H1 (cell line): ENCODE measurements at regions not wholly inside any gene's neighbourhood (a gene's known extent, or its start where the extent isn't known, plus 50 kb on each side); places are given as distances from the start of the nearest gene placed in this dataset.

Experiments used
- CTCF ChIA-PET: fragments of 300-600 bp; sonication (Branson Sonifier 250); formaldehyde crosslinking; loops from one replicate; lab custom pipeline; 2021; ENCODE audit not compliant: partially characterized antibody; lab: Charles Lee
- POLR2A ChIA-PET: fragments of 300-600 bp; sonication (Branson Sonifier 250); formaldehyde crosslinking; loops from one replicate; lab custom pipeline; 2021; ENCODE audit warnings: inconsistent platforms; ENCODE audit not compliant: partially characterized antibody; lab: Charles Lee
- DNase-seq, 2 experiments: peaks; one replicate each; pipeline versions ENCODE4 v3.0.0 to v3.0.0-alpha.2; 2010 to 2022; ENCODE audit warnings: low spot score in 2 of 2, low read depth in 1 of 2, mixed read lengths in 1 of 2
- FAIRE-seq: peaks from 2 replicates; lab custom pipeline; 2011; peaks lifted over from hg19 to GRCh38; lab: Jason Lieb, UNC
- H2AFZ ChIP-seq: 2 replicates; pipeline ENCODE4 v1.8.1; 2012; ENCODE audit warnings: low read length, inconsistent platforms
- H2AK5ac ChIP-seq: 2 replicates; pipeline ENCODE4 v1.6.1; 2013; ENCODE audit warnings: low read depth, low read length
- H2BK120ac ChIP-seq: replicated peaks from 2 replicates; pipeline ENCODE3; 2013; ENCODE audit warnings: low read depth, low read length, inconsistent platforms
- H2BK12ac ChIP-seq: 2 replicates; pipeline ENCODE4 v1.6.1; 2013; ENCODE audit warnings: low read depth, low read length
- H2BK15ac ChIP-seq: 2 replicates; pipeline ENCODE4 v1.6.1; 2013; ENCODE audit warnings: low read length
- H2BK20ac ChIP-seq: 2 replicates; pipeline ENCODE4 v1.6.1; 2013; ENCODE audit warnings: low read length
- H2BK5ac ChIP-seq: 2 replicates; pipeline ENCODE4 v1.6.1; 2013; ENCODE audit warnings: low read depth, low read length
- H3K14ac ChIP-seq: 2 replicates; pipeline ENCODE4 v1.6.1; 2013; ENCODE audit warnings: inconsistent platforms; ENCODE audit not compliant: insufficient read length
- H3K18ac ChIP-seq: 2 replicates; pipeline ENCODE4 v1.6.1; 2013; ENCODE audit warnings: low read length; ENCODE audit errors: extremely low read depth
- H3K23ac ChIP-seq: 2 replicates; pipeline ENCODE4 v1.6.1; 2013; ENCODE audit warnings: inconsistent platforms; ENCODE audit not compliant: insufficient read length
- H3K23me2 ChIP-seq: 2 replicates; pipeline ENCODE4 v1.6.1; 2013; ENCODE audit warnings: low read depth, low read length
- H3K27ac ChIP-seq: 2 replicates; pipeline ENCODE4 v1.6.1; 2011; ENCODE audit warnings: low read depth, low read length, inconsistent platforms
- H3K27me3 ChIP-seq, 4 experiments: replicated peaks in 1 of 4; 1 replicate in 1 of 4; 2 replicates in 3 of 4; pipeline versions ENCODE4 v1.6.1 to v1.8.1; 2011 to 2013; ENCODE audit warnings: low read length in 3 of 4, mild to moderate bottlenecking in 3 of 4, inconsistent platforms in 2 of 4, mixed read lengths in 2 of 4, moderate library complexity in 1 of 4; ENCODE audit not compliant: control insufficient read depth in 3 of 4, insufficient read depth in 3 of 4; ENCODE audit errors: extremely low read depth in 1 of 4
- H3K36me3 ChIP-seq, 4 experiments: 2 replicates each; pipeline versions ENCODE4 v1.6.1 to v1.8.1; 2011 to 2013; ENCODE audit warnings: mild to moderate bottlenecking in 4 of 4, low read length in 3 of 4, moderate library complexity in 2 of 4, control low read depth in 1 of 4, inconsistent platforms in 1 of 4; ENCODE audit not compliant: insufficient read depth in 4 of 4, control insufficient read depth in 2 of 4
- H3K4ac ChIP-seq: replicated peaks from 2 replicates; pipeline ENCODE3; 2013; ENCODE audit warnings: low read length, low read depth, mixed read lengths, inconsistent platforms; ENCODE audit not compliant: insufficient read length
- H3K4me1 ChIP-seq, 4 experiments: replicated peaks in 1 of 4; 1 replicate in 1 of 4; 2 replicates in 3 of 4; pipeline versions ENCODE4 v1.6.1 to v1.8.1; 2011 to 2013; ENCODE audit warnings: low read length in 3 of 4, inconsistent platforms in 2 of 4, mixed read lengths in 1 of 4; ENCODE audit not compliant: insufficient read depth in 4 of 4, control insufficient read depth in 3 of 4
- H3K4me2 ChIP-seq, 2 experiments: 2 replicates each; pipeline versions ENCODE4 v1.6.1 to v1.8.1; 2011 to 2013; ENCODE audit warnings: low read depth in 2 of 2, low read length in 2 of 2, control low read depth in 1 of 2, inconsistent platforms in 1 of 2, mild to moderate bottlenecking in 1 of 2; ENCODE audit not compliant: insufficient read depth in 1 of 2
- H3K4me3 ChIP-seq, 4 experiments: fragments of 200-600, 300-600 bp in 1 of 4; sonication (generic), shearing (Covaris generic), sonication (Bioruptor Twin) in 1 of 4; 2 replicates each; pipeline versions ENCODE4 v1.5.1 to v1.8.1; 2011 to 2016; ENCODE audit warnings: low read length in 4 of 4, low read depth in 3 of 4, control low read depth in 2 of 4, inconsistent platforms in 2 of 4, mild to moderate bottlenecking in 2 of 4, mixed read lengths in 1 of 4, moderate library complexity in 1 of 4; ENCODE audit not compliant: insufficient read depth in 2 of 4; ENCODE audit errors: extremely low read depth in 1 of 4
- H3K56ac ChIP-seq: replicated peaks from 2 replicates; pipeline ENCODE3; 2013; ENCODE audit warnings: low read depth, mild to moderate bottlenecking, mixed read lengths, low read length, inconsistent platforms; ENCODE audit not compliant: insufficient read length
- H3K79me1 ChIP-seq: 2 replicates; pipeline ENCODE4 v1.6.1; 2013; ENCODE audit warnings: low read depth, low read length, control low read depth
- H3K79me2 ChIP-seq, 2 experiments: 2 replicates each; pipeline versions ENCODE4 v1.6.1 to v1.8.1; 2012 to 2013; ENCODE audit warnings: low read length in 2 of 2, mild to moderate bottlenecking in 2 of 2, inconsistent platforms in 1 of 2; ENCODE audit not compliant: insufficient read depth in 2 of 2, control insufficient read depth in 1 of 2
- H3K9ac ChIP-seq, 4 experiments: replicated peaks in 1 of 4; 1 replicate in 1 of 4; 2 replicates in 3 of 4; pipeline versions ENCODE4 v1.6.1 to v1.8.1; 2011 to 2013; ENCODE audit warnings: low read depth in 3 of 4, low read length in 3 of 4, control low read depth in 2 of 4, mild to moderate bottlenecking in 2 of 4, moderate library complexity in 2 of 4, inconsistent platforms in 1 of 4; ENCODE audit errors: extremely low read depth in 1 of 4
- H3K9me3 ChIP-seq, 2 experiments: 2 replicates each; pipeline versions ENCODE4 v1.6.1 to v1.8.1; 2012 to 2013; ENCODE audit warnings: mild to moderate bottlenecking in 2 of 2, moderate library complexity in 2 of 2, control low read depth in 1 of 2, inconsistent platforms in 1 of 2, low read depth in 1 of 2, low read length in 1 of 2, mixed read lengths in 1 of 2; ENCODE audit not compliant: insufficient read depth in 2 of 2
- H4K20me1 ChIP-seq, 2 experiments: replicated peaks in 1 of 2; 2 replicates each; pipeline versions ENCODE3 to v1.8.1; 2011 to 2013; ENCODE audit warnings: inconsistent platforms in 2 of 2, low read length in 2 of 2, mild to moderate bottlenecking in 1 of 2; ENCODE audit not compliant: insufficient read depth in 2 of 2, control insufficient read depth in 1 of 2
- H4K5ac ChIP-seq: 2 replicates; pipeline ENCODE4 v1.6.1; 2013; ENCODE audit warnings: low read length, low read depth, mixed read lengths, inconsistent platforms; ENCODE audit not compliant: insufficient read length
- H4K8ac ChIP-seq: 2 replicates; pipeline ENCODE4 v1.8.0; 2013; ENCODE audit warnings: mild to moderate bottlenecking, moderate library complexity, low read length, inconsistent platforms; ENCODE audit not compliant: insufficient read depth; ENCODE audit errors: extremely low read depth
- H4K91ac ChIP-seq: replicated peaks from 2 replicates; pipeline ENCODE3; 2013; ENCODE audit warnings: low read length, mixed read lengths, inconsistent platforms; ENCODE audit not compliant: insufficient read length
- CBX5 ChIP-seq: fragments of 300-800, 300-1000 bp; sonication (generic); IDR thresholded peaks from 2 replicates; pipeline ENCODE4 v1.7.1; 2016; ENCODE audit warnings: antibody characterized with exemption, low read length, low read depth
- CBX8 ChIP-seq: fragments of 300-800, 300-1000 bp; sonication (generic); IDR thresholded peaks from 2 replicates; pipeline ENCODE4 v1.7.1; 2016; ENCODE audit warnings: low read depth, low read length, borderline replicate concordance
- CHD2 ChIP-seq: IDR thresholded peaks from 2 replicates; pipeline ENCODE4 v1.6.1; 2012; ENCODE audit warnings: low read length, improper control_type of control experiment
- CTBP2 ChIP-seq: IDR thresholded peaks from 2 replicates; pipeline ENCODE4 v1.7.0; 2011; ENCODE audit warnings: borderline replicate concordance, mild to moderate bottlenecking, moderate library complexity, mixed read lengths, low read length; ENCODE audit not compliant: insufficient read depth, insufficient read length
- CTCF ChIP-seq, 3 experiments: IDR thresholded peaks; 1 replicate in 2 of 3; 2 replicates in 1 of 3; pipeline versions ENCODE4 v1.5.1 to v1.6.1; 2011; ENCODE audit warnings: low read length in 3 of 3, mild to moderate bottlenecking in 3 of 3, inconsistent platforms in 2 of 3, low read depth in 1 of 3, moderate library complexity in 1 of 3; ENCODE audit not compliant: insufficient read depth in 1 of 3; ENCODE audit errors: control extremely low read depth in 1 of 3
- EZH2 ChIP-seq: fragments of 200-600 bp; sonication (generic); IDR thresholded peaks from 2 replicates; pipeline ENCODE4 v1.7.1; 2012; ENCODE audit warnings: low read depth, mild to moderate bottlenecking, moderate library complexity, low read length, inconsistent platforms; ENCODE audit not compliant: severe bottlenecking
- GTF2F1 ChIP-seq: IDR thresholded peaks from 2 replicates; pipeline ENCODE4 v1.6.1; 2012; ENCODE audit warnings: low read depth, low read length, improper control_type of control experiment, borderline replicate concordance
- KDM1A ChIP-seq: fragments of 200-600, 300-600 bp; sonication (generic); IDR thresholded peaks from 2 replicates; pipeline ENCODE4 v1.7.1; 2016; ENCODE audit warnings: mild to moderate bottlenecking, low read length, borderline replicate concordance
- NANOG ChIP-seq: IDR thresholded peaks from 2 replicates; pipeline ENCODE4 v1.6.1; 2011; ENCODE audit warnings: low read length, low read depth, mild to moderate bottlenecking, inconsistent platforms; ENCODE audit not compliant: insufficient read depth, poor library complexity, severe bottlenecking
- POLR2A ChIP-seq, 2 experiments: IDR thresholded peaks; 1 replicate in 1 of 2; 2 replicates in 1 of 2; pipeline ENCODE4 v1.6.1; 2011; ENCODE audit warnings: low read depth in 2 of 2, low read length in 2 of 2, mild to moderate bottlenecking in 2 of 2; ENCODE audit errors: control extremely low read depth in 1 of 2
- POU5F1 ChIP-seq: IDR thresholded peaks from 2 replicates; pipeline ENCODE4 v1.6.1; 2011; ENCODE audit warnings: low read depth, mild to moderate bottlenecking, low read length, moderate library complexity
- RBBP5 ChIP-seq: IDR thresholded peaks from 2 replicates; pipeline ENCODE4 v1.7.1; 2012; ENCODE audit warnings: low read depth, mild to moderate bottlenecking, inconsistent platforms, low read length, moderate library complexity, borderline replicate concordance
- YY1 ChIP-seq: IDR thresholded peaks from 2 replicates; pipeline ENCODE4 v1.6.1; 2011; ENCODE audit warnings: low read depth, mild to moderate bottlenecking, low read length
- WGBS, 2 experiments: shearing (Covaris generic) in 1 of 2; methylation state at CpG; one replicate each; pipeline versions ENCODE4 v1.1.6 to v1.1.7; 2013 to 2015; ENCODE audit warnings: low lambda C conversion rate in 2 of 2, mixed read lengths in 2 of 2, inconsistent platforms in 1 of 2, low coverage in 1 of 2, missing lambda C conversion rate in 1 of 2; ENCODE audit not compliant: insufficient replicate concordance in 2 of 2, insufficient coverage in 1 of 2, insufficient read length in 1 of 2; ENCODE audit errors: extremely low coverage in 1 of 2, missing lambda C conversion rate in 1 of 2; 5-methylcytosine and 5-hydroxymethylcytosine counted together

GRCh38 chr6:47944846-47945245 is 163.0 kb downstream of the OPN5 start:
- Histone ChIP-seq H3K9ac (no peak overlapping the region), H3K14ac (no peak overlapping the region), H3K36me3 (no peaks in the 10 kb centered on the region), H3K56ac (no peak overlapping the region), H4K8ac (no peak overlapping the region), H2BK20ac (no peak overlapping the region), H3K9me3 (no peaks in the 10 kb centered on the region; a peak in 1 of 4 replicates), H3K18ac (no peak overlapping the region), H2AFZ (no peak overlapping the region), H2AK5ac (no peak overlapping the region), H3K79me1 (no peaks in the 10 kb centered on the region), H3K4ac (no peak overlapping the region), H3K4me3 (no peak overlapping the region), H2BK12ac (no peak overlapping the region), H2BK120ac (no peak overlapping the region), H3K27me3 (no peaks in the 10 kb centered on the region), H4K5ac (no peak overlapping the region), H3K4me2 (no peak overlapping the region), H3K27ac (no peak overlapping the region), H3K4me1 (no peaks in the 10 kb centered on the region), H4K20me1 (no peaks in the 10 kb centered on the region), H2BK15ac (no peak overlapping the region), H3K23me2 (no peaks in the 10 kb centered on the region), H3K23ac (no peak overlapping the region), H3K79me2 (no peaks in the 10 kb centered on the region), H4K91ac (no peak overlapping the region), H2BK5ac (no peak overlapping the region)
- 86% methylated on average over 4 of the region's 4 CpGs; no CpG with 5 or more reads in 1 of the 2 experiments for WGBS, 2 experiments
- ChIA-PET CTCF (no interaction called here), POLR2A (no interaction called here)
- FAIRE-seq (no peak), DNase-seq (no peak)
- TF ChIP-seq RBBP5, result no peak
- TF ChIP-seq YY1, result no peak
- TF ChIP-seq NANOG, result no peak
- no peak for TF ChIP-seq GTF2F1
- no peak for TF ChIP-seq CTCF (IDR thresholded peaks at IDR 0.05; ENCODE audit: control extremely low read depth in 1 of 3, insufficient read depth in 1 of 3, low read depth in 1 of 3, low read length in 3 of 3)
- TF ChIP-seq CHD2, result no peak
- no peak for TF ChIP-seq EZH2
- no peak for TF ChIP-seq KDM1A
- TF ChIP-seq POLR2A (IDR thresholded peaks at IDR 0.05; ENCODE audit: control extremely low read depth in 1 of 2, low read depth in 2 of 2, low read length in 2 of 2), result no peak
- no peak for TF ChIP-seq CBX5
- TF ChIP-seq CBX8, result no peak
- TF ChIP-seq POU5F1, result no peak
- TF ChIP-seq CTBP2, result no peak
